ENCODE measurements at regions not wholly inside any gene's neighbourhood (a gene's known extent, or its start where the extent isn't known, plus 50 kb on each side); places are given as distances from the start of the nearest gene placed in this dataset.
"Not testable (repeated sequence)": the region's sequence is repeated elsewhere in the genome, so short reads cannot be mapped to it uniquely, and the experiment has no call there.

DNA sequence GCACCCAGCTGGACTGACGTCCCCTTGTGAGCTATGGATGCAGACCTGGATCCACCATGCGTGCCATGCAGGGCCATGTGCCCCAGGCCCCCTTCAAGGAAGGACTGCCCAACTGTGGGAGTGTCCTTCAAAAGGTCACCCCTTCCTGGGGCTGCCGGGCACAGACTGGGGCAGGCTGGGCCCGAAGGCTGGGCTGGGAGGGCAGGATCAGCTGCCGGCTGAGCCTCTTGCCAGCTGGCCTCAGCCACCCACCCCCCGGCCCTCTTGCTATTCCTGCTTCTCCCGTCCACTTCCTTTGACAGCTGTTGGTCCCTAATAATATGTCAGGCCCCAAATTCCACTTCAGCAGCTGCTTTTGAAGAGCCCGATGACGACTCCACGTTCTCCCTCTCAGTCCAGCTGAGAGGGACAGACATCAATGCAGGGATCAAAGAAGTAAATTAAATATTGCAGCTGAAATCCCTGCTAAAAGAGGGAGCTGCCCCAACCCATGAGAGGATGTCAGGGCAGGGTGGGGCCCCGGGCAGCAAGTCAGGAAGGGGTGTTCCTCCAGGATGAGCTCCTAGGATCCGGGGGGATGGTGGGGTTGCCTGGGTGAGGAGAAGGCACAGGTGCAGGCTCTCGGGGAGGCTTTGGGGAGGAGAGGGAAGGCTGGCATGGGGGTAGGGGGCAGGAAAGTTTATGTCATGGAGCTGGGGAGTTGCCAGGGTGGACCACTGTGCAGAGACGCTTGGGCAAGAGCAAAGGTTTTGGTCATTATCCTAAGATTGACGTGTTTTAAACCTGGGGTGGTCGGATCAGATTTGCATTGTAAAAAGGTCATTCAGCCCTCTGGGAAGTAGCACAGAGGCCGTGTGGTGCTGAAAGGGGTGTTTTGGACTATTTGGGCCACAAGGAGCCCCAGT lies 185.0 kb downstream of the ANKRD60 start:
- Mint-ChIP-seq H3K4me3 (no peak overlapping the region), H3K36me3 (ENCODE audit: low read depth) (no peaks in the 10 kb centered on the region), H3K9me3 (no peaks in the 10 kb centered on the region), H3K27ac (no peak overlapping the region), H3K4me1 (no peaks in the 10 kb centered on the region), H3K27me3 (peaks cover 6% of the 10 kb centered on the region)
- DNase-seq (no peak), ATAC-seq (no peak)

DNA sequence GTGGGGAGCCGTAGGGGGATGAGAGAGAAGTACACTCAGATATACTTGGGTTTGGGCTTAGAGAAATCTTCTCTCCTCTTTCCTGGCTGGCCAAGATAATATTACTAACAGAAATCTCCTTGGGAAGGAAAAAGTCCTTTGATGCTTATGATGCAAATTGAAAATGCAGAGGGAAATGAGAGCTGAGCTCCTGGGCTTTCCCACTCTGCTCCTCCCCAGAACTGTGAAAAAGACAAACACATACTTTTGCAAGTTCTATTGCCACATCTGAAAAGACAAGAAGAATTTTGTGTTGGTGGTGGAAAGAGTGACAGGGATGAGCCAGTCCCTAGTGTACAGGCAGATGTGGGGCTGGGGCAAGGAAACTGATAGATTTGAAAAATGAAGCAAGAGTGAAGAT lies 185.9 kb downstream of the ANKRD60 start:
- no peak overlapping the region for H3K27ac Mint-ChIP-seq
- ATAC-seq (no peak), DNase-seq (no peak)
- H3K27me3 Mint-ChIP-seq = peaks cover 6% of the 10 kb centered on the region
- H3K4me1 Mint-ChIP-seq = no peaks in the 10 kb centered on the region
- H3K4me3 Mint-ChIP-seq = no peak overlapping the region
- H3K36me3 Mint-ChIP-seq (ENCODE audit: low read depth) = no peaks in the 10 kb centered on the region
- H3K9me3 Mint-ChIP-seq = no peaks in the 10 kb centered on the region

DNA sequence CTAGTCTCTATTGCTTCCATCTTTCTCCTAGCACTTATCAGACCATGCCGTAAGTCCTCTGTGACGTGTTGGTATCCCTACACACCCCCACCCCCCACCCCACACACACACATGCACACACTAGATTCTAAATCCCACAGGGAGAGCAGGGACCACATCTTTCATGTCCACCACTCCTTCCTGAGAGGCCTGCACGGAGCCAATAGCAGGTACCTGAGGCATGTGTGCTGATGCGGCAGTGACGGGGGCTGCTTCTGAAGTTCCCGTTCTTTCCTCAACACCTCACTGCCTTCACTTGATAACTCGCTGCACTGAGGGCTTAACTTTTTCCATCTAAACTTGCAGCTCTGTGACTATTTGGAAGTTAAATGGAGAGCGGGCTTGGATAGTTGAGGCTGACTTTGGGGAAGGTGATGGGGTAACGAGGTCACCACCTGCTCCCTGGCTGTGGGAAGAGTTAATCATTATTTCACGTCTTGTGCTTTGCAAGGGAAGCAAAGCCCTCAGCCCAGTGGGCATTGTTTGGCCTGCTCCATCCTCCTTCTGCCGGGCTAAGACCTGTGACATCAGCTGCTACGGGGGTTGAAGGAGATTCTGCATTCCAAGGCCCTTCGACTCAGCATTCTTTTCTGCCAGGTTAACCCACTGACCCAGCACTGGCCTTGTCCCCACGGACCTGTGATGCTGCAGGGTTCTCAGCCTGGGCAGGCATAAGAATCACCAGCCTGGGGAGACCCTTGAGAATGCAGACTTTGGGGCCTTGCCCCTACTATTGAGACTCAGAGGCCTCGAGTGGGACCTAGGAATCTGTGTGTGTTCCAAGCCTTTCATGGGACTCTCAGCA lies 187.8 kb downstream of the ANKRD60 start:
- H3K4me1 Mint-ChIP-seq = no peaks in the 10 kb centered on the region
- H3K36me3 Mint-ChIP-seq (ENCODE audit: low read depth) = no peaks in the 10 kb centered on the region
- H3K4me3 Mint-ChIP-seq = no peak overlapping the region
- H3K9me3 Mint-ChIP-seq = no peaks in the 10 kb centered on the region
- no peak for ATAC-seq
- no peak overlapping the region for H3K27ac Mint-ChIP-seq
- H3K27me3 Mint-ChIP-seq = peaks cover 9% of the 10 kb centered on the region
- no peak for DNase-seq

DNA sequence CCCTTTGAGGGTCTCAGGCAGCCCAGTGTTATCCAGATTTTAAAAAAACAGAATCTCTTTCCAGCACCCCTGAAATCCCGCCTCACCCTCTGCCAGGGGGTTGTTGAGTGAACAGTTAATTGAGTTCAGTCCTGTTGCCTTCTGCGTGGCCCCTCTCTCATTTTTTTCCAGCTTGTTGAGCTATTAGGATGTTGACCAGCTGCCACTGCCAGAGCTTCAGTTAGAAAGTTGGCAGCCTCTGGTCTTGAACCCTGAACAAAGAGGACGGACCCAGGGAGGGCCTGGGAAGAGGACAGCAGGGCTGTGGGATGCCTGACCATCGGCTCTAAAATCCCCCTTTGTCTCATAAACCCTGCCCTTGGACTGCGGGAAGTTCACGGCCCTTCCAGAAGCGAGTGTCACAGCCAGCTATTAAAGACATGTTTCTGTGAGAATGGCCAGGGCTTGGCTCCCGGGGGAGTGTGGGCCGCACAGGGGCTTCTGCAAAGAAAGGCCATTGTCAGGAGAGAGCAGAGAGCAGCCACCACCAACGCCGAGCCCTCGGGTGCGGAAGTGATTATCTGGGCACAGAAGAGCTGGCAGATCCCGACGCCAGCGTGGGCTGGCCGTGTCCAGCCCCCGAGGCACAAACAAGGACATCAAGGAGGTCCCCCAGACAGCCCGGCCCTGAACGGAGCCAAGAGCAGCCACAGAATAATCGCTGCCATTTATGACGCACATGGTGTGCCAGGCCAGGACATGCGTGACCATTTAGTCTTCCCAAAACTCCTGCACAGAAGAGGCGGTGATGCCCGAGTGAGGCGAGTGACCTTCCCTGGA lies 189.0 kb downstream of the ANKRD60 start:
- ATAC-seq = no peak
- Mint-ChIP-seq H3K27ac (no peak overlapping the region), H3K27me3 (peaks cover 15% of the 10 kb centered on the region), H3K9me3 (no peaks in the 10 kb centered on the region), H3K4me3 (no peak overlapping the region), H3K4me1 (no peaks in the 10 kb centered on the region), H3K36me3 (ENCODE audit: low read depth) (no peaks in the 10 kb centered on the region)
- no peak for DNase-seq

DNA sequence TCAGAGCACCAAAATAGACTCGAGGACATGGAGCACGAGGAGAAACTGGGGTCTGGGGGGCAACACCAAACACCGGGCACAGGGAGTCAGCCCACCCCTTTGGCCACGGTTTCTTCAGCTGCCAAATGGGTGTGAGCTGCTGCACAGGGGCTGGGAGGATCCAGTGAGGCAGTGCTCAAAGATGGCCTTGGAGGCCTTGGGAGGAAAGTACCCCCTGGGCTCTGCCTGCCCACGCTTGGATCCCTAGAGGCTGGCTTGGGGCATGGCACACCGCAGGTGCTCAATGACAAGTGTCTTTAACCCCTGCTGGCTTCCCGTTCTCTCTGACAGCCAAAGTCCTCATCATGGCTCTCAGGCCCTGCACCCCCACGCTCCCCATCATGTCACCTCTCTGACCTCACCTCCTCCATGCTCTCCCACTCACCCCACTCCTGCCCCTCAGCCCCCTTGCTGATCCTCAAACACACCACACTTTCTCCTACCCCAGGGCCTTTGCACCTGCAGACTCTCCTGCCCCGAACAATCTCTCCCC lies 190.3 kb downstream of the ANKRD60 start:
- H3K4me3 Mint-ChIP-seq = no peak overlapping the region
- H3K27me3 Mint-ChIP-seq = peaks cover 22% of the 10 kb centered on the region
- no peaks in the 10 kb centered on the region for H3K9me3 Mint-ChIP-seq
- no peaks in the 10 kb centered on the region for H3K36me3 Mint-ChIP-seq (ENCODE audit: low read depth)
- DNase-seq (no peak), ATAC-seq (no peak)
- H3K4me1 Mint-ChIP-seq = no peaks in the 10 kb centered on the region
- H3K27ac Mint-ChIP-seq = no peak overlapping the region

DNA sequence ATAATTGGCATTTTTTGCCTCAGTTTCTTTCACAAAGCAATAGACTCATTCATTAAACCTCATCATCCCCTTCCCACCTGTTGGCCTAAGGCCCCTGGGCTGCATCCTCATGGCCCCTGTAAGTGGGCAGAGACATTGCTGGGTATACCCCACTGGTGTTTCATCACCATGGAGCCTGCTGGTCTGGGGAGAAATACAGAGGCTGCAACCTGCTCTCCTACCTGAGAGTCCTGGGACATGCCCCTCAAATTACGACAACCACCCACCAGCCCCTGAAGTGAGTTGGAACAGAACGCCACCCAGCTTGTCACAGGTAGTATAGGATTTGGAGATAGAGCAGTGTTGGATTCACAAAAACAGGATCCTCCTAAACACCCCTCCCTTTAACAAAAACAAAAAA lies 190.8 kb downstream of the ANKRD60 start:
- H3K9me3 Mint-ChIP-seq = no peaks in the 10 kb centered on the region
- ATAC-seq (no peak), DNase-seq (no peak)
- no peaks in the 10 kb centered on the region for H3K36me3 Mint-ChIP-seq (ENCODE audit: low read depth)
- no peak overlapping the region for H3K4me3 Mint-ChIP-seq
- peaks cover 21% of the 10 kb centered on the region for H3K27me3 Mint-ChIP-seq
- H3K4me1 Mint-ChIP-seq = no peaks in the 10 kb centered on the region
- H3K27ac Mint-ChIP-seq = no peak overlapping the region

DNA sequence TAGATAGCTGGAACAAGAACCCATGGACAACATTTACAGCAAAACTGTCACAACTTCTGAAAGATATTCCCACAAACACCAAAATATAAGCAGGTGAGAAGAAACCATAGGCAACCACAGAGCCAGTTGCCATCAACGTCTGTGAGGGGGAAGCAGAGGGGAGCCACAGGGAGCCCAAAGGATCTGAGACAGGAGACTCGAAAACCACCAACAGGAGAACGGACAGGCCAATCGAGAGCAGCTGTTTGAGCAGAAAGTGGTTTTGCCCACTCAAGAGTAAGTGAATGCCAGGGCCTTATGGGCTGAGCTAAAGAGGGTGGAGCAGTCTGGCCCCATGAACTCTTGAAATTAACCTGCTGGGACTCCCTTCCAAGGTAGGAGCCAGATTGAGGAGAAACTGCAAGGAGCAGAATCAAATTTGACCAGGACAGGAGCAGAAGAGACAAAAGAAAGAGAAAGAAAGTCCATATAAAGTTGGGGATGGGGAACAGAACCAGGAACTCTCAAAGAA lies 195.4 kb downstream of the ANKRD60 start:
- ATAC-seq (no peak), DNase-seq (no peak)
- H3K9me3 Mint-ChIP-seq = no peaks in the 10 kb centered on the region
- H3K27me3 Mint-ChIP-seq = peaks cover 35% of the 10 kb centered on the region
- no peak overlapping the region for H3K4me3 Mint-ChIP-seq
- H3K36me3 Mint-ChIP-seq (ENCODE audit: low read depth) = no peaks in the 10 kb centered on the region
- no peaks in the 10 kb centered on the region for H3K4me1 Mint-ChIP-seq
- no peak overlapping the region for H3K27ac Mint-ChIP-seq

DNA sequence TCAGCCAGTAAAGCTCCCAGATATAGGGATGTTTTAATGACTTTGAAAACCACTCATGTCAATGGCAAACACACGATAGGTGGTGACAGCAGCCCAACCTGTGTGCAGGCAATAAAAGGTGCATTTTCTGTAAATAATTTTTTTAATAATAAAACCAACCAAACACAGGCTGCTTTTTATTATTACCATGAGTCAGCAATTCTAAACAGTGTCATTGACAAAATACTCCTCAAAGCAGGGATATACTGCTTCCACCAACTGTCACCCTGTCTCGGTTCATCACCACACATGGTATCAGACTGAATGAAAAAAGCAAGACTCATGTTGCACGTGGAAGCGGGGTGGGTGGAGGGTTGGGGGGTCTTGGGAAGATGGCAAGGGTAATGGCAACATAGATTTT lies 195.9 kb downstream of the ANKRD60 start:
- ATAC-seq (no peak), DNase-seq (no peak)
- H3K27ac Mint-ChIP-seq = no peak overlapping the region
- no peaks in the 10 kb centered on the region for H3K4me1 Mint-ChIP-seq
- H3K27me3 Mint-ChIP-seq = peaks cover 35% of the 10 kb centered on the region
- no peaks in the 10 kb centered on the region for H3K36me3 Mint-ChIP-seq (ENCODE audit: low read depth)
- H3K9me3 Mint-ChIP-seq = no peaks in the 10 kb centered on the region
- no peak overlapping the region for H3K4me3 Mint-ChIP-seq

DNA sequence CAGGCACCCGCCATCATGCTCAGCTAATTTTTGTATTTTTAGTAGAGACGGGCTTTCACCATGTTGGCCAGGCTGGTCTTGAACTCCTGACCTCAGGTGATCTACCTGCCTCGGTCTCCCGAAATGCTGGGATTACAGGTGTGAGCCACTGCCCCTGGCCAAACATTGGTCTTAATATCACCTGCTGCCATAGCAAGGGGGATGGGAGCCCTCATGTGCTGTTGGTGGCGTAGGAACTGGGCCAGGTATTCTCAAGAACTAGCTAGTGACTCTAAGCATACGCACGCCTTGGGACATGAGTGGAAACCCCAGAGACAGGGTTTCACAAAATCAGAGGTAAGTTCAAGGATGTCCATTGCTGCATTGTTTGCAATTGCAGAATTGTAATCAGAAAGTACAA lies 197.1 kb downstream of the ANKRD60 start:
- DNase-seq; H3K27ac Mint-ChIP-seq; H3K4me1 Mint-ChIP-seq; H3K9me3 Mint-ChIP-seq; ATAC-seq; H3K36me3 Mint-ChIP-seq (ENCODE audit: low read depth); H3K4me3 Mint-ChIP-seq: not testable (repeated sequence)
- H3K27me3 Mint-ChIP-seq = peaks cover 35% of the 10 kb centered on the region

DNA sequence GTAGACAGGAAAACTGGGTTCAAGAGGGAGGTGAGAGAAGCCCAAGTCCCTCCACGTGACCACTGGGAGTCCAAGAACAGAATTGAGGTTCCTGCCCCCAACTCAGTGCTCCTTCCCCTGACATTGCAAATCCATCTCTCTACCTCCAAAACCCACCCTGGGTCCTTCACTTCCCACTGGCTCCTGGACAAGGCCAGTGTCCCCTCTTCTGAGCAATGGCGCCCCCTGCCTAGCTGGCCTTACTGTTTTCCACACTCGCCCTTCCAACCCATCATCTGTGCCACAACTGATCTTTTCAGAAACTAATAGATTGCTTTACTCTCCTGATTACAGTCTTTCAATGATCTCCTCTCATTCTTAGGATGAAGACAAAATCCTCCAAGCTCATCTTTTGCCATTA lies 200.3 kb downstream of the ANKRD60 start:
- H3K27ac Mint-ChIP-seq = no peak overlapping the region
- ATAC-seq = no peak
- DNase-seq = peak; percentile 33
- H3K9me3 Mint-ChIP-seq = no peaks in the 10 kb centered on the region
- no peaks in the 10 kb centered on the region for H3K36me3 Mint-ChIP-seq (ENCODE audit: low read depth)
- H3K4me1 Mint-ChIP-seq = no peaks in the 10 kb centered on the region
- peaks cover 27% of the 10 kb centered on the region for H3K27me3 Mint-ChIP-seq
- no peak overlapping the region for H3K4me3 Mint-ChIP-seq

DNA sequence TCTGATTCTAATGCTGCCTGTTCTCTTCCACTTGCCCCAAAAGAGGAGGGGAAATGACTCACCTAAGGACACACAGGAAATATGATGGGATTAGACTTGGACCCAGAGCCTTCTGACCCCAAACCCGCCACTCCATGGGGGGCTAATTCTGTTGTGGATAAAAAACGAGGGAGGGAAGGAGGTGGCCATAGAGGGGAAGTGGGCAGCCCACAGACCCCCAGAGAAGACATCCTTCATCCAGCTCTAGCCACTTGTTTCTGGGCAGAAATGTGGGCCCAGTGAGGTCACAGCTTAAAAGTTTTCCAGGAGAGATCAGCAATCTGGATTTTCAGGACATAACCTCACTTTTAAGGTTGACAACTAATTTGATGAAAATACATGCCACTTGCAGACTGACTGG lies 202.1 kb downstream of the ANKRD60 start:
- no peaks in the 10 kb centered on the region for H3K36me3 Mint-ChIP-seq (ENCODE audit: low read depth)
- no peaks in the 10 kb centered on the region for H3K9me3 Mint-ChIP-seq
- H3K27me3 Mint-ChIP-seq = peaks cover 26% of the 10 kb centered on the region
- no peak overlapping the region for H3K27ac Mint-ChIP-seq
- H3K4me3 Mint-ChIP-seq = no peak overlapping the region
- no peaks in the 10 kb centered on the region for H3K4me1 Mint-ChIP-seq
- ATAC-seq (no peak), DNase-seq (no peak)

DNA sequence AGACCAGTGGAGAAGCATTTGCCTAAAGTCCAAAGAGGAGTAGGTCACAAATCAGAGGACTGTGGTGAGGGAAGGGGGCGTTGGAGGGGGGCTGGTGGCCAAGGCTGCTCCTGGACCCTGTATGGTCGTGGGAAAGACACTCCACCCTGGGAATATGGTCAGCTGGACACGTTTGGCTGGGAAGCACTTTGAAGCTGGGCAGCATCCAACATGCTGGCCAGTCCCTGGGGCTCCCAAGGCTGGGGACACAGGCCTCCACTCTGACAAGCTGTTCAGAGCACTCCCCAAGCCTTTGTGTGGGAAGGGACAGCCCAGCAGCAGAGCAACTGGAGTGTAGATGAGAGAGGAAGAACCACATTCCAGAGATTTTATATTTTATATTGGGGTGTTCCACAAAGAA lies 203.2 kb downstream of the ANKRD60 start:
- no peak for ATAC-seq
- H3K9me3 Mint-ChIP-seq = no peaks in the 10 kb centered on the region
- H3K4me1 Mint-ChIP-seq = no peaks in the 10 kb centered on the region
- peaks cover 28% of the 10 kb centered on the region for H3K27me3 Mint-ChIP-seq
- no peak overlapping the region for H3K27ac Mint-ChIP-seq
- H3K4me3 Mint-ChIP-seq = no peak overlapping the region
- no peaks in the 10 kb centered on the region for H3K36me3 Mint-ChIP-seq (ENCODE audit: low read depth)
- DNase-seq = no peak

DNA sequence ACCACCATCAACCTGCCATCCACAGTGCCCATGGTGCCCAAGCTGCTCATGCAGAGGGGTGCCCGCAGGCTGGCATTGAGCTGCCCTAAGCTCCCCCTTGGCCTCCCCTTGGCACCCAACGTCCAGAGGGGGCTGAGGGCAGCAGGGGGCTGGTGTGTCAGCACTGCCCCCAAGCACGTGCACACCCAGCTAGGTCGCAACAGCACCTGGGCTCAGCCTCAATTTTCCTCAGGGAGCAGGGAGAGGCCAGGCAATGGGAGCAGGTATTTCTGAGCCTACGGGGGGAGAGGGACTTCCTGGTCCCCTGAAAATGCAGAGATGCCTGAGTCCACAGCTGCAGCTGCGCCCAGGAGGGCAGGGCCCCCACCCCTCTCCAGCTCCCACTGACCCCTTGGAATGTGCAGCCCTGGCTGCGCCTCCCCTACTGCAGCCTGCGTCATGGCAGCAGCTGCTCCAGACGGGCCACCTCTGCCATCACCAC lies 204.2 kb downstream of the ANKRD60 start:
- Mint-ChIP-seq H3K27me3 (peaks cover 28% of the 10 kb centered on the region), H3K27ac (no peak overlapping the region), H3K9me3 (no peaks in the 10 kb centered on the region), H3K36me3 (ENCODE audit: low read depth) (no peaks in the 10 kb centered on the region), H3K4me3 (no peak overlapping the region), H3K4me1 (no peaks in the 10 kb centered on the region)
- ATAC-seq (no peak), DNase-seq (no peak)

DNA sequence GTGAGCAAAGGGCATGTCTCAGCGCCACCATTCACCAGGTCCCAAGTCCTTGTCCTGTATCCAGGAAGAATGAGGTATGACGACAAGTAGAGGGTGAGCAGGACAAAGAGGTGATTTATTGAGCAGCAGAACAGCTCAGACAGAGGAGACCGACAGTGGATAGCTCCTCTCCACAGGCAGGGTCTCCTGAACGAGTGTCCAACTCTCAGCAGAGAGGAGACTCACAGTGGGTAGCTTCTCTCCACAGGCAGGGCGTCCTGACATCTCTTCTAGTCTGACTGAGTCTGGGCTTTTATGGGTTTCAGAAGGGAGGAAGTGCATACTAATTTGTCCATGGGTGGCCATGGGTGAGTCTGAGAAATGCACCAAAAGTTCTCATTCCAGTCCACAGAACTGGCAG lies 204.7 kb downstream of the ANKRD60 start:
- peaks cover 25% of the 10 kb centered on the region for H3K27me3 Mint-ChIP-seq
- DNase-seq = no peak
- H3K4me1 Mint-ChIP-seq = no peaks in the 10 kb centered on the region
- H3K4me3 Mint-ChIP-seq = no peak overlapping the region
- H3K36me3 Mint-ChIP-seq (ENCODE audit: low read depth) = no peaks in the 10 kb centered on the region
- no peak overlapping the region for H3K27ac Mint-ChIP-seq
- ATAC-seq = no peak
- no peaks in the 10 kb centered on the region for H3K9me3 Mint-ChIP-seq

All from activated naive CD8-positive, alpha-beta T cell treated with anti-CD3 and anti-CD28 coated beads, Interleukin-2, amount 50 U/mL, for 24 hours (primary cell).